ENCODE measurements at regions not wholly inside any gene's neighbourhood (a gene's known extent, or its start where the extent isn't known, plus 50 kb on each side); places are given as distances from the start of the nearest gene placed in this dataset.

DNA sequence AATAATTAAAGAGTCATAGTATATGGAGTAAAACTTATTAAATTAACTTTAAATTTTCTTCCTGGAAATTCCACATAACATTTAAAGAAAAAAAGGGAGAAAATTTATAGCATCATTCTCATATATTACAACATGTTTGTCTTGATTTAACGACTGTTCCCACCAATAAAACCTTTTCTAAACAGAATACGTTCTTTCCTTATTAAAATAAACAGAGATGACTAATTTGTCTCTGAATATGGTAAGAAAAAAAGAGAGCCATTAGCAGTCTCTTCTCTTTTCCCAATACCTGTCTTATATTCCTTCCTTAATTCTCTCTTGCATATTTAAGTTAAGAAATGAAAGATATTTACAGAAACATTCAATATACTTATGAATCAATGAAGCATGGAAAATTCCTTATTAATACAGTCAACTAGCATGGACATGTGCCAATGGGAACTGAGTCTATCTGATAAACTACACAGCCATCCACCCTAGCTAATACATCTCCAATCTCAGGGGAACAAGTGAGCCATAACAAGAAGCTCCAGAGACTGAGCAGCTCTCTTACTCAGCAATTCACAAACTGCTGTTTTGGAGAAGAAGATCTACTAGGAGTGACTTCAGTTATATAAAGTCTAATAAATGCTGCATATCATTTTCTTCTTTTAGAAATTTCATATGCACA is 347.1 kb upstream of the MANEA start:
- in situ Hi-C loops (cut with HindIII; ENCODE audit: low pct_unique_long_range_greater_than_20kb, low sequenced_read_pairs): no loop called here
- DNase-seq (ENCODE audit: low read depth in 1 of 2, low spot score in 1 of 2): no peak
- TF ChIP-seq JUND (IDR thresholded peaks at IDR 0.05; ENCODE audit: low read depth): no peak

DNA sequence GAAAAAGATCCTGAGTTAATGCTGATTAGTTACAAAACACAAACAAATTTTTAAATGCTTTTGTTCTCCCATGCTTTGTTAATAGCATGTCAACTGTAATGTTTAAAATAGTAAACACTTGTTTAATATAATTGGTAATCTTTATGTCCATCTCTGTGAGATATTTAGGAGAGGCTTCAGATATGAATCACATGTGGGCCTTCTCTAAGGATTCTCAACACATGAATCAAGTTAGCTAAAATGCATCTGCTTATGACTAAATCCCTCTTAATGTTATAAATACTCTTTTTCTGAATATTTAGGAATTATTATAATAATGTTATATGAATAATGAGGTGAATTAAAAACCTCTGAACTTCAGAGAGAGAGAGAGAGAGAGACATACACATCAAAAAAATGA is 345.9 kb upstream of the MANEA start:
- TF ChIP-seq JUND (IDR thresholded peaks at IDR 0.05; ENCODE audit: low read depth): no peak
- in situ Hi-C loops (cut with HindIII; ENCODE audit: low pct_unique_long_range_greater_than_20kb, low sequenced_read_pairs): no loop called here
- DNase-seq (ENCODE audit: low read depth in 1 of 2, low spot score in 1 of 2): no peak

- in situ Hi-C loops (cut with HindIII; ENCODE audit: low pct_unique_long_range_greater_than_20kb, low sequenced_read_pairs): no loop called here
- no peak for DNase-seq (ENCODE audit: low read depth in 1 of 2, low spot score in 1 of 2)
- TF ChIP-seq JUND (IDR thresholded peaks at IDR 0.05; ENCODE audit: low read depth): no peak
Observed at GRCh38 chr6:95232446-95232845, 344.9 kb upstream of the MANEA start.

- no peak for TF ChIP-seq JUND (IDR thresholded peaks at IDR 0.05; ENCODE audit: low read depth)
- DNase-seq (ENCODE audit: low read depth in 1 of 2, low spot score in 1 of 2): no peak
- in situ Hi-C loops (cut with HindIII; ENCODE audit: low pct_unique_long_range_greater_than_20kb, low sequenced_read_pairs): no loop called here
Observed at GRCh38 chr6:95233879-95234278, 343.5 kb upstream of the MANEA start.

GRCh38 chr6:95240514-95240913 is 336.8 kb upstream of the MANEA start:
- TF ChIP-seq JUND (IDR thresholded peaks at IDR 0.05; ENCODE audit: low read depth): no peak
- in situ Hi-C loops (cut with HindIII; ENCODE audit: low pct_unique_long_range_greater_than_20kb, low sequenced_read_pairs): no loop called here
- DNase-seq (ENCODE audit: low read depth in 1 of 2, low spot score in 1 of 2): no peak

GRCh38 chr6:95242560-95242959 is 334.8 kb upstream of the MANEA start:
- in situ Hi-C loops (cut with HindIII; ENCODE audit: low pct_unique_long_range_greater_than_20kb, low sequenced_read_pairs): no loop called here
- TF ChIP-seq JUND (IDR thresholded peaks at IDR 0.05; ENCODE audit: low read depth): no peak
- no peak for DNase-seq (ENCODE audit: low read depth in 1 of 2, low spot score in 1 of 2)

GRCh38 chr6:95243053-95243452 is 334.3 kb upstream of the MANEA start:
- DNase-seq (ENCODE audit: low read depth in 1 of 2, low spot score in 1 of 2): no peak
- in situ Hi-C loops (cut with HindIII; ENCODE audit: low pct_unique_long_range_greater_than_20kb, low sequenced_read_pairs): no loop called here
- no peak for TF ChIP-seq JUND (IDR thresholded peaks at IDR 0.05; ENCODE audit: low read depth)

DNA sequence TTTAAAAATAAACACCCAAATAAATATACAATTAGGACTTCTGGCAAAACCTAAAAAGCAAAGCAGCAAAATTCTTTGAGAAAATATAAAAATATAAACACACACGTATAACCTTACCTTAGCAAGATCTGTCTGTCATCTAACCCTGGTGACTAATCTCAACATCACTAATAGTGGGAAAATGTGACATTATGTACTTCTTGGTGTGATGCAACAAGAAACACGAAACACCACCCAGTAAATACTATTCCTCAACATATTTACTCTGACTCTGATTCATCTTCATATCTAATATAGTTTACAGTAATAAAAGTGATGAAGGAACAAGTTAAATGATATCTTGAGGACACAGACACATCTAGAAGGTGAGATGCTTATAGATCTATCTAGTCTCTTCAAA is 332.6 kb upstream of the MANEA start:
- TF ChIP-seq JUND (IDR thresholded peaks at IDR 0.05; ENCODE audit: low read depth): no peak

DNA sequence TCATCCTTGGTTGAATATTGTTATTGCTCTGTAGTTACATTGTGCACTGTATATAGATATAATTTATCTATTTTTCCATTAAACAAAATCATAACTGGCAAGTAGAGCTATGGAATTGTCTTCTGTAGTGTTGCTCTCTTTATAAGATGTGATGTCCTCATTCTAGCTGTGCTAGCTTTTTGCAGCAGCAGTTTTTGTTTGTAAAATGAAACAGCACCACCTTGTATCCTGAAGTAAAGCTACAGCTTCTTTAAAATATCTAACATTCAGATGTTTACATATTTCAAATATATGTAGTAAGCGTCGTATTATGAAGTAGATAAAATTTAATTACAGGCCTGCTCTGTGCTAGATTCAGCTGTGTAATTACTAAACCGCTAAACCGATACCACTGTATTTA is 328.8 kb upstream of the MANEA start:
- no peak for TF ChIP-seq JUND (IDR thresholded peaks at IDR 0.05; ENCODE audit: low read depth)
- no peak for DNase-seq (ENCODE audit: low read depth in 1 of 2, low spot score in 1 of 2)
- in situ Hi-C loops (cut with HindIII; ENCODE audit: low pct_unique_long_range_greater_than_20kb, low sequenced_read_pairs): no loop called here

More for the DNA sequence above, 332.6 kb upstream of the MANEA start:
- in situ Hi-C loops (cut with HindIII; ENCODE audit: low pct_unique_long_range_greater_than_20kb, low sequenced_read_pairs): no loop called here
- DNase-seq (ENCODE audit: low read depth in 1 of 2, low spot score in 1 of 2): no peak

- in situ Hi-C loops (cut with HindIII; ENCODE audit: low pct_unique_long_range_greater_than_20kb, low sequenced_read_pairs): no loop called here
- TF ChIP-seq JUND (IDR thresholded peaks at IDR 0.05; ENCODE audit: low read depth): no peak
- DNase-seq (ENCODE audit: low read depth in 1 of 2, low spot score in 1 of 2): no peak
Observed at GRCh38 chr6:95249175-95249574, 328.2 kb upstream of the MANEA start.

GRCh38 chr6:95249661-95250060 is 327.7 kb upstream of the MANEA start:
- no peak for DNase-seq (ENCODE audit: low read depth in 1 of 2, low spot score in 1 of 2)
- in situ Hi-C loops (cut with HindIII; ENCODE audit: low pct_unique_long_range_greater_than_20kb, low sequenced_read_pairs): no loop called here
- no peak for TF ChIP-seq JUND (IDR thresholded peaks at IDR 0.05; ENCODE audit: low read depth)

DNA sequence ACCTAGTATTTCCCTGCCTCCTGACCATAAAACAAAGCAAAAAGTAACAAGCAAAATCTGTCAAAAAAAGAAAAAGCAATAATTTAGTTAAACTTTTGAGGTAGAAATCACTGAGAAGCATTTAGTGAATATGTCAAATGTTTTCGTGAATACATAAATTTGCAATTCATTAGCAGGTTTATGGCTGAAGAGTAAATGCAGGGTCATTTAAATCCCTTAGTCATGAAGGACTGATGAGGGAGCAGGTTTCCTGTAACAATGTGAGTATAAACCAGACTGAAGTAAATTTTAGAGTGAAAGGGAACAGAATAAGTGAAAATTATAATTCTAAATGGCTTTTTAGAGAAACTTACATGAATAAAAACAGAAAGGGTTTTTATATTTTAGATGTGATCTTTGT is 313.5 kb upstream of the MANEA start:
- no peak for TF ChIP-seq JUND (IDR thresholded peaks at IDR 0.05; ENCODE audit: low read depth)
- in situ Hi-C loops (cut with HindIII; ENCODE audit: low pct_unique_long_range_greater_than_20kb, low sequenced_read_pairs): no loop called here
- no peak for DNase-seq (ENCODE audit: low read depth in 1 of 2, low spot score in 1 of 2)

DNA sequence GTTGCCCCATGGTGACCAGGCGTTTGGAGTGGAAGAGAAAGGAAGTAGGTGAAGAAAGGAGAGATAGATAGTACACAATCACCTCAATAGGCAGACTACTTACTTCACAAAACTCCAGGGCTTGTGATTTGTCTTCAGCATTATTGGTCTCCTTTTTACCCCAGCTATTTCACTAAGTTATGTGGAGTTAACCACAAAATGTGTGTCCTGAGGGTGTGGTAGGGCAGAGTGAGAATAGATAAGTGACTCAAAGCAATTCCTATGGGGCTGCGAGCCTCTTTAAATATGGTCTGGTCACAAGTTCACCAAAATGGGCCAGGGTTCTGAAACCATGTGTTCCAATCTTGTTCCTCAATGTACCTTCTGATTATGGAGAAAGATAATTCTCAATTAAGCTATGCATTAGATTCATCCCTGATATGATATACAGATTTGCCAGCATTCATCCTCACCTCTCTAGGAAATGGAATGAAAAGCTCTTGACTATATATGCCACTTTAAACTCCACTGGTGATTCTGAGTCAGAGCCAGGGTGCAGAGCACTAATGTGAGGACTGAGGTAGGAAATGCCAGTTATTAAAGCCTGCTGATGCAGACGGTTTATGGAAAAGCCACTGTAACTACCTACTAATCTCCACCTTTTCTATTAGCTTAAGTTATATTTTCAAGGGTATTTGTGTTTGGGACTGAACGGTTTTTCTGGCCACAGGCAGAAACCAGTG is 310.6 kb upstream of the MANEA start:
- no peak for DNase-seq (ENCODE audit: low read depth in 1 of 2, low spot score in 1 of 2)
- TF ChIP-seq JUND (IDR thresholded peaks at IDR 0.05; ENCODE audit: low read depth): no peak
- in situ Hi-C loops (cut with HindIII; ENCODE audit: low pct_unique_long_range_greater_than_20kb, low sequenced_read_pairs): no loop called here
